HepG2 (cell line): ENCODE measurements at regions not wholly inside any gene's neighbourhood (a gene's known extent, or its start where the extent isn't known, plus 50 kb on each side); places are given as distances from the start of the nearest gene placed in this dataset.

Experiments
- ATAC-seq: fragments of 200-7000 bp; cut with Tn5 transposase; 3 replicates; pipeline ENCODE4 v1.9.1; 2020; ENCODE audit warnings: mild to moderate bottlenecking, moderate library complexity
- BruUV-seq: library from RNA; stranded (reverse); fragments of 400-500 nt; replicated peaks from 2 replicates; lab custom pipeline; 2021; lab: Mats Ljungman, UMichigan
- CTCF ChIA-PET: fragments of 300-600 bp; formaldehyde crosslinking; extraction: SDS; loops from one replicate; lab custom pipeline; 2021; ENCODE audit warnings: low total read pairs, inconsistent platforms, low intra/inter-chr PET ratio; lab: Yijun Ruan, JAX
- POLR2A ChIA-PET: fragments of 350-600 bp; sonication (Branson Sonifier 250); formaldehyde crosslinking; loops from one replicate; lab custom pipeline; 2020; ENCODE audit warnings: antibody characterized with exemption, inconsistent platforms; lab: Yijun Ruan, JAX
- DNase-seq: peaks from one replicate; pipeline ENCODE4 v3.0.0-alpha.2; 2015; ENCODE audit warnings: low spot score
- FAIRE-seq: peaks from 3 replicates; lab custom pipeline; 2011; peaks lifted over from hg19 to GRCh38; lab: Jason Lieb, UNC
- H2AFZ ChIP-seq: one replicate; pipeline ENCODE4 v1.6.1; 2011; ENCODE audit warnings: low read length, inconsistent platforms
- H3K27ac ChIP-seq: fragments of 300-600 bp; 3 replicates; pipeline ENCODE4 v1.8.0; 2011; ENCODE audit warnings: mixed run types, mild to moderate bottlenecking, mixed read lengths, low read length, inconsistent platforms; ENCODE audit not compliant: insufficient read depth; ENCODE audit errors: extremely low read length
- H3K27me3 ChIP-seq, 2 experiments: fragments of 200-600 bp in 1 of 2; 2 replicates in 1 of 2; 3 replicates in 1 of 2; pipeline versions ENCODE4 v1.6.0 to v1.8.0; 2011; ENCODE audit warnings: low read length in 2 of 2, mild to moderate bottlenecking in 2 of 2, moderate library complexity in 2 of 2, inconsistent platforms in 1 of 2; ENCODE audit not compliant: insufficient read depth in 2 of 2, control insufficient read depth in 1 of 2
- H3K36me3 ChIP-seq, 2 experiments: fragments of 200-600 bp in 1 of 2; replicated peaks in 1 of 2; 2 replicates in 1 of 2; 3 replicates in 1 of 2; pipeline versions ENCODE4 v1.5.1 to v1.8.0; 2011; ENCODE audit warnings: low read length in 2 of 2, inconsistent platforms in 1 of 2; ENCODE audit not compliant: insufficient read depth in 2 of 2, control insufficient read depth in 1 of 2
- H3K4me1 ChIP-seq: 2 replicates; pipeline ENCODE4 v1.5.1; 2012; ENCODE audit warnings: low read length, inconsistent platforms; ENCODE audit not compliant: insufficient read depth
- H3K4me2 ChIP-seq: 2 replicates; pipeline ENCODE4 v1.6.0; 2011; ENCODE audit warnings: low read depth, low read length, inconsistent platforms
- H3K4me3 ChIP-seq, 3 experiments: fragments of 200-600 bp in 1 of 3; sonication (generic), shearing (Covaris generic) in 1 of 3; replicated peaks in 1 of 3; 2 replicates each; pipeline ENCODE4 v1.5.1; 2011 to 2016; ENCODE audit warnings: low read length in 3 of 3, inconsistent platforms in 2 of 3, low read depth in 2 of 3, mild to moderate bottlenecking in 2 of 3, control low read depth in 1 of 3, mixed read lengths in 1 of 3; ENCODE audit not compliant: insufficient read depth in 1 of 3
- H3K79me2 ChIP-seq: one replicate; pipeline ENCODE4 v1.6.1; 2011; ENCODE audit warnings: low read length, inconsistent platforms; ENCODE audit not compliant: insufficient read depth
- H3K9ac ChIP-seq: 2 replicates; pipeline ENCODE4 v1.6.0; 2011; ENCODE audit warnings: mild to moderate bottlenecking, low read depth, low read length, inconsistent platforms; ENCODE audit not compliant: insufficient read depth
- H3K9me3 ChIP-seq: 2 replicates; pipeline ENCODE4 v1.5.1; 2012; ENCODE audit warnings: mild to moderate bottlenecking, low read length
- H4K20me1 ChIP-seq: 2 replicates; pipeline ENCODE4 v1.6.0; 2011; ENCODE audit warnings: inconsistent platforms, mild to moderate bottlenecking, low read length, moderate library complexity; ENCODE audit not compliant: insufficient read depth
- MAFK ChIP-seq, 2 experiments: IDR thresholded peaks in 1 of 2; conservative IDR thresholded peaks in 1 of 2; 2 replicates each; pipeline ENCODE4 v1.6.1; 2011; ENCODE audit warnings: improper control_type of control experiment in 2 of 2, low read length in 2 of 2
- MNT ChIP-seq: fragments of 450-650 bp; IDR thresholded peaks from 2 replicates; pipeline ENCODE4 v1.6.1; 2016
- ZBTB14 ChIP-seq: sonication (generic); formaldehyde crosslinking; IDR thresholded peaks from 2 replicates; pipeline ENCODE4 v1.4.0; 2020; ENCODE audit warnings: missing genetic modification reagents
- ZNF234 ChIP-seq: sonication (generic); formaldehyde crosslinking; conservative IDR thresholded peaks from 2 replicates; pipeline ENCODE4 v1.5.1; 2020; ENCODE audit warnings: mild to moderate bottlenecking, missing genetic modification reagents
- ZNF280B ChIP-seq: sonication (generic); formaldehyde crosslinking; IDR thresholded peaks from 2 replicates; pipeline ENCODE4 v1.5.0; 2020; ENCODE audit warnings: missing genetic modification reagents, mild to moderate bottlenecking, borderline replicate concordance
- ZNF3 ChIP-seq: IDR thresholded peaks from 2 replicates; pipeline ENCODE4 v1.7.0; 2017; ENCODE audit warnings: inconsistent platforms
- WGBS: methylation state at CpG from one replicate; pipeline ENCODE4 v1.1.6; 2017; ENCODE audit warnings: low lambda C conversion rate; 5-methylcytosine and 5-hydroxymethylcytosine counted together
- in situ Hi-C: cut with HindIII; loops from 2 replicates; pipeline ENCODE4 v1.10.0; 2017; ENCODE audit warnings: low pct_unique_long_range_greater_than_20kb; ENCODE audit not compliant: extremely low pct_ligation_motif_present
- intact Hi-C: fragments of 100-400 bp; cut with micrococcal nuclease; formaldehyde crosslinking; loops from one replicate; pipeline ENCODE4 v1.10.0; 2022; ENCODE audit not compliant: unreplicated experiment
- TF ChIP-seq, protein P1 (sequence below): IDR thresholded peaks from 2 replicates; pipeline ENCODE4 v1.6.1; 2012; ENCODE audit warnings: inconsistent platforms
- TF ChIP-seq, protein P2 (sequence below): sonication (generic); formaldehyde crosslinking; conservative IDR thresholded peaks from 2 replicates; pipeline ENCODE4 v1.4.0; 2020; ENCODE audit warnings: missing genetic modification reagents

DNA sequence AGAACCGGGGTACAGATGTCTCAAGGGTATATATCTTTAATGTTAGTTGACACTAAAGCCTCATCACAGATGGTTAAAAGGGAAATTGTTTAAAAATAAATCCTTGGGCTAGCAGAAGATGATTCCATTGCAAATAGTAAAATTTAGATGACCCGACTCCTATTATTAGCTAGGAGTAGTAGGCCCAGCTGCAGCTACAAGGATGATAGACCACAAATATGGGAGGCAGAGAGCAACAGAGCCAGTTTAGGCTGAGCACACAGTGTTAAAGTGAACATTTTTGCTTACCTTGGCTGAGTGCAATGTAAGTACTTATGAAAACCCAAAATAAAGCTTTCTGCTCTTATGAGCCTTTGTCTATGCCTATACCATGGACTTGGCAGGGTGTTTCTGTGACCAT, 100.5 kb upstream of the COL11A1 start:
- no peak for FAIRE-seq
- H3K4me2 ChIP-seq: no peak overlapping the region
- intact Hi-C loops: no loop called here
- no peak overlapping the region for H3K27ac ChIP-seq
- 2% methylated on average over 2 of the region's 2 CpGs for WGBS
- no peak for ATAC-seq
- TF ChIP-seq, protein P1, sequence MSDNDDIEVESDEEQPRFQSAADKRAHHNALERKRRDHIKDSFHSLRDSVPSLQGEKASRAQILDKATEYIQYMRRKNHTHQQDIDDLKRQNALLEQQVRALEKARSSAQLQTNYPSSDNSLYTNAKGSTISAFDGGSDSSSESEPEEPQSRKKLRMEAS: no peak
- no peak for TF ChIP-seq ZNF280B (CRISPR knock-in tag)
- TF ChIP-seq MAFK (conservative IDR thresholded peaks at IDR 0.05 in 1 of 2, IDR thresholded peaks at IDR 0.05 in 1 of 2; ENCODE audit: low read length in 2 of 2): no peak
- TF ChIP-seq ZNF3: no peak
- TF ChIP-seq, protein P2, sequence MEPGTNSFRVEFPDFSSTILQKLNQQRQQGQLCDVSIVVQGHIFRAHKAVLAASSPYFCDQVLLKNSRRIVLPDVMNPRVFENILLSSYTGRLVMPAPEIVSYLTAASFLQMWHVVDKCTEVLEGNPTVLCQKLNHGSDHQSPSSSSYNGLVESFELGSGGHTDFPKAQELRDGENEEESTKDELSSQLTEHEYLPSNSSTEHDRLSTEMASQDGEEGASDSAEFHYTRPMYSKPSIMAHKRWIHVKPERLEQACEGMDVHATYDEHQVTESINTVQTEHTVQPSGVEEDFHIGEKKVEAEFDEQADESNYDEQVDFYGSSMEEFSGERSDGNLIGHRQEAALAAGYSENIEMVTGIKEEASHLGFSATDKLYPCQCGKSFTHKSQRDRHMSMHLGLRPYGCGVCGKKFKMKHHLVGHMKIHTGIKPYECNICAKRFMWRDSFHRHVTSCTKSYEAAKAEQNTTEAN: no peak
- TF ChIP-seq ZBTB14 (CRISPR knock-in tag): no peak
- no peak for TF ChIP-seq ZNF234
- TF ChIP-seq MNT: no peak
- TF ChIP-seq, all 625 proteins: peak for 0
- Histone ChIP-seq H3K4me3 (no peak overlapping the region), H3K36me3 (no peaks in the 10 kb centered on the region), H3K9ac (no peak overlapping the region), H2AFZ (no peak overlapping the region), H3K79me2 (no peaks in the 10 kb centered on the region), H3K9me3 (no peaks in the 10 kb centered on the region), H3K27me3 (no peaks in the 10 kb centered on the region), H4K20me1 (no peaks in the 10 kb centered on the region), H3K4me1 (no peaks in the 10 kb centered on the region)
- in situ Hi-C loops: no loop called here
- BruUV-seq: no TSS peak
- CTCF ChIA-PET: no interaction called here
- no peak for DNase-seq
- POLR2A ChIA-PET: no interaction called here
